ENCODE measurements at regions not wholly inside any gene's neighbourhood (a gene's known extent, or its start where the extent isn't known, plus 50 kb on each side); places are given as distances from the start of the nearest gene placed in this dataset.

DNA sequence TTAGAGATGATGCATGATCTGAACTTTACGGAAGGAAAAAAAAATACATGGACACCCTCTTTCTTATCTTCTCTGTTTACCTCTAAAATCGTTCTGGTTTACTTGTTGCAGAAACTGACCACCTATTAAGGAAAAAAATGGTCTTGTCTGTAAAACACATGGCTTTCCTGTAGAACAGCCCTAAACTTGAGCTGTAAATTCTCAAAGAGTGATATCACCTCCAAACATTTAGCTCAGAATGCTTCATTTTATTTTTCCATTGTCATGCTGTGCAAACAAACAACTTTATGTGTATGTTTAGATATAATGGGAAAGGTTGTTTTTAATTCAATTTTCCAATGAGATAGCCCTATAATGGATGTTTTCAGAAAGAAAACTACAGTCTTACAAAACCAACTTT is 237.4 kb upstream of the NR2F2 start:
- no peak for DNase-seq

GRCh38 chr15:96097661-96098060 is 232.8 kb upstream of the NR2F2 start:
- DNase-seq, result no peak

- DNase-seq, result no peak
Measured at GRCh38 chr15:96102631-96103030, 227.9 kb upstream of the NR2F2 start.

- DNase-seq, result no peak
Measured at GRCh38 chr15:96106181-96106580, 224.3 kb upstream of the NR2F2 start.

GRCh38 chr15:96106628-96107027 is 223.9 kb upstream of the NR2F2 start:
- DNase-seq, result no peak

GRCh38 chr15:96107916-96108315 is 222.6 kb upstream of the NR2F2 start:
- no peak for DNase-seq

DNA sequence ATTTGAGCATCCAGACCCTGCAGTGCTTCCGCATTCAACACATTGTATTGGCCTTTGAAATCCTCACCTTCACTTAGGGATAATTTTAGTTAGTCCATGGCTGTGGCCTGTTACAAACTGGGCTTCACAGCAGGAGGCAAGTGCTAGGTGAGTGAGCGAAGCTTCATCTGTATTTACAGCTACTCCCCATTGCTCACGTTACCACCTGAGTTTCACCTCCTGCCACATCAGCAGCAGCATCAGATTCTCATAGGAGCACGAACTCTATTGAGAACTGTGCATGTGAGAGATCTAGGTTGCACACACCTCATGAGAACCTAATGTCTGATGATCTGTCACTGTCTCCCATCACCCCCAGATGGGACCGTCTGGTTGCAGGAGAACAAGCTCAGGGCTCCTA is 222.1 kb upstream of the NR2F2 start:
- no peak for DNase-seq

- no peak for DNase-seq
Measured at GRCh38 chr15:96109820-96110219, 220.7 kb upstream of the NR2F2 start.

- DNase-seq, result no peak
Measured at GRCh38 chr15:96112018-96112417, 218.5 kb upstream of the NR2F2 start.

DNA sequence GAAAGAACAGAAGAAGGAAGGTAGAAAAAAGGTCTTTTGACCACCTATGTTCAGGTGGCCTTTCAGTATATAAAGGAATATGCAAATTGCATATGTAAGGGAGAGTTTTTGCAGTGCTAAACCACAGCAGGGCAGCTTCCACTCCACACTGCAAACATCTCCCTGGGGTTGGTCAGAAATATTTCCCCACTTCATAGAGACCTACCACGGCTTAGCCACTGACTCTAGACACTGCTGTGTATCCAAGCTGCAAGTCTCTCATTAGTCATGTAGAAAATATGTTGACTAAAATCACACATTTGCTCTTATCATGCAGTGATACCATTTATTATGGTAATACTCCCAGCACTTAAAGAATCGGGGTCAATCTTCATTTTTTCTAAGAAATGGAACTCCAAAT is 214.9 kb upstream of the NR2F2 start:
- DNase-seq, result no peak

DNA sequence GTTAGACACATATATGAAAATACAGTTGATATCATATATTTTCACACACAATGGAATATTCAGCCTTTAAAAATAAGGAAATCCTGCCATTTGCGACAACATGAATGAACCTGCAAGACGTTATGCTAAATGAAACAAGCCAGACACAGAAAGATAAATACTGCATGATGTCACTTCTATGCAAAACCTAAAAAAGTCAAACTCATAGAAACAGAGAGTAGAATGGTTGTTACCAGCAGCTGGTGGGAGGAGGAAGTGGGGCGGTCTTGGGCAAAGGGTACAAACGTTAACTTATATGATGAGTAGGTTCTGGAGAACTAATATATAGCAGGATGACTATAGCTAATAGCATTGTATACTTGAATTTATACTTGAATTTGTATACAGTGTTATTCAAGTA is 213.2 kb upstream of the NR2F2 start:
- no peak for DNase-seq

GRCh38 chr15:96119734-96120133 is 210.8 kb upstream of the NR2F2 start:
- DNase-seq, result no peak

DNA sequence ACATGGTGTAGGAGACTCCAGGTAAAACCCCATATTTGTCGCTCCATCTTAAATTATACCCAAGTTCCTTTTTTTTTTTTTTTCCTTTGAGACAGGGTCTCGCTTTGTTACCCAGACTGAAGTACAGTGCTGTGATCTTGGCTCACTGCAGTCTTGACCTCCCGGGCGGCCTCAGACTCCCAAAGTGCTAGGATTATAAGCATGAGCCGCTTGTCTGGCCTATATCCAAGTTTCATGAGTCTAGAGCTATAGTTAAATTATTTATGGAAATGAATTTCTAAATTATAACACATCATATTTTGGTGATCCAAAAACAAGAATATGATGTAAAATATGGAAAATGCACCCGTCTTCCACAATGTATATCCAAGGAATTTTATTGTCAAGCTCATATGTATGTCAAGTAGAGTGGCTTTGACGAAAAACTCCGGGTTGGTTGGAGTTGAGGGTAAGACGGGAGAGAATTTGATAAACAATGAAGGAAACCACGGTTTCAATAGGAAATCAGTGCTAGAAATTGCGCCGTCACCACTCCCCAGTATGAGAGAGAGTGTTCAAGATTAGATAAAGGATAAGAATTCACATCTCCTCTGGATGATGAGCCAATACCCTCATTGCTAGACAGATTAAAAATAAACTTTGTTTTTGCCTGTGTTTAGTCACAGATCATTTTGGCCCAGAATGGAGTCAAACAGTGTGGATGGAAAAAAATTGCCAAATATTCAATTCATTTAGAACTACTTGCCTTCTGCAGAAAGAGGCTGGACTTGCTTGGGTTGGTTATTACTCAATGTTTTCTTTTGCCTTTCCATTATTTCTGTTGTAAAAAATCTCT is 209.2 kb upstream of the NR2F2 start:
- DNase-seq, result no peak

DNA sequence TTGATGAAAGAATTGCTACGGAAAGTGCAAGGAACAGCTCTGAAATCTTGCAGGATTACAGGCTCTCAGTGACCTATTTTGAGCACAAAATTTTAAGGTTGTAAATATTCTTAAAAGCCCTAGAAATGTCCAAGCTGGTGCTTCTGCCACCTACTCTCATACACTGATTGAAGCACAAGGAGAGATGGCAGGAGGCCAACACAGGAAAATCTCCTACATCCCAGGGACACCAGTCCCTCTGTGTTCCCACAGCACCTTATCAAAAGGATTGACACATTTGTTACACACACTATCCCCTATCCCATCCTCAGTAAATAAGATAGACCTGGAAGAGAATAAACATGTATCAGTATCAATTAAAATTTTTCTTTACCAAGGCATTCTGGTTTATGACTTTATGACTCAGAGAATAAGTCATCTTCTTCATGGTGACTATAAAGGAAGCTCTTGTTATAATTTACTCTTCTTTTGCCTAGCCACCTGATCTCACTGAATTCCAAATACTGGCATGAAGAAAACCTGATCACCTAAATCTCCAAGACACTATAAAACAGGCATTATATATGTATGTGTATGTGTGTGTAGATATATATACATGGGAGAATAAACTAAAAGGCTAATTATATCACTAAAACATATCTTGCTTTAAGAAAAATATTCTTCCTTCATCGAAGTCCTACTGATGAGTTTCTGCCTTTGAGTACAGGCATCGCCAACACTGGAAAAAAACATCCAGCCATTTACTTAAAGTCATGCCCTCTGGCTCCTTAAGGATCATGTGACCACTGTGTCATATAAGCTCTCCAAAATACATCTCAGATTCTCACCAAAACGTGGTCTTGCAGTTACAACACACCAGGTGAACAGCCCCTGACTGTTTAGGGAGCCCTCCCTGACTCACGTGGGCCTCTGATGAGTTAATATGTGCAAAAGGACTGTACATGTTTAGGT is 208.1 kb upstream of the NR2F2 start:
- DNase-seq, result no peak

- DNase-seq, result no peak
Measured at GRCh38 chr15:96123028-96123400, 207.5 kb upstream of the NR2F2 start.

DNA sequence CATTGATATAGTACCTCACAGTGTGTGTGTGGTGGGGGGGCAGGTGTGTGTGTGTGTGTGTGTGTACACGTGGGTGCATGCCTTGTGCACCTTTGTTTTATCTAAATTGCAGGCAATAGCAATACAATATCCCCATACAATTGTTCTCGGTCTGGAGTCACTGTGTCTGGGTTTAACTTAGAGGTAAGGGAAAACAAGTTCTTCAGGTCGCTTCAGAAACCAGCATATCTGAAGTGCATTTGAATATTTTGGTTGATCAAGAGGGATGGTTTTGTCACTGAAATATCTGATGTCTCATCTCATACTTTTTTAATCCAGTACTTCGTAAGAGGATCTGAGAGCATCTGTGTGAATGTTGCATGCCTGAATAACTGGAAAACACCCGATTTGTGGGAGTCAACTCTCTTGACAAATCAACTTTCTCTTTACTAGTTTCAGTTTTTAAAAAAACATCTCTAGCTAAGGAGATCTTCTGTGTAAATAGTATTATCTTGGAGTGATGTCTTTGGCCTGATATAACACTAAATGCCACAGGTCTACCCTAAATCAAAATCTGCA is 206.8 kb upstream of the NR2F2 start:
- DNase-seq, result no peak

DNA sequence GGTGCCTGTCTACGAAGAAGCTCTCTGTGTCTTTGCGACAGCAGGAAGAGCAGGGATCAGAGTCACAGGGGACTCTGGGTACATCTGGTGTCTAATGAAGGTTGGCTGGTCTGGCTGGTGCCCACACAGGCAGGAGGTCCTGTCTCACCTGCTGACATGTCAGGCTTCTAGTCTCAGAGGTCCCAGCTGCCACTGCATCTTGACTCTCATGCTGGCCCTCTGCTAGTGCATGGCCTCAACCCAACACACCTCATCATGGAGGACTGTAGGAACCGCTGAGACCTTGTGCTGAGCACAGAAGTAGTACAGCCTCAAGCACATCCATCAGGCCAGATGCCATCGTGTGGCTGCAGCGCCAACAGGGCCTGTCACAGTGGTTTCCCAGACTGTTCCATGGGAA is 206.1 kb upstream of the NR2F2 start:
- DNase-seq, result no peak

- DNase-seq, result no peak
Measured at GRCh38 chr15:96125721-96126415, 204.6 kb upstream of the NR2F2 start.

- no peak for DNase-seq
Measured at GRCh38 chr15:96126859-96127258, 203.6 kb upstream of the NR2F2 start.

- no peak for DNase-seq
Measured at GRCh38 chr15:96130734-96131133, 199.8 kb upstream of the NR2F2 start.

GRCh38 chr15:96132126-96132525 is 198.4 kb upstream of the NR2F2 start:
- DNase-seq, result no peak

GRCh38 chr15:96135166-96136093 is 195.1 kb upstream of the NR2F2 start:
- DNase-seq, result no peak
